Fibroblast of mammary gland (primary cell): ENCODE measurements at regions not wholly inside any gene's neighbourhood (a gene's known extent, or its start where the extent isn't known, plus 50 kb on each side); places are given as distances from the start of the nearest gene placed in this dataset.
"Not testable (repeated sequence)": the region's sequence is repeated elsewhere in the genome, so short reads cannot be mapped to it uniquely, and the experiment has no call there.

Experiments
- DNase-seq: peaks from one replicate; pipeline ENCODE4 v3.0.0-alpha.2; 2010; ENCODE audit warnings: low read depth
- H3K4me3 ChIP-seq: 2 replicates; pipeline ENCODE4 v1.5.1; 2011; ENCODE audit warnings: low read depth, mild to moderate bottlenecking, low read length, moderate library complexity; ENCODE audit not compliant: control insufficient read depth
- TF ChIP-seq, protein P1 (sequence below): conservative IDR thresholded peaks from 2 replicates; pipeline ENCODE4 v1.5.1; 2011; ENCODE audit warnings: low read depth, low read length, inconsistent platforms; ENCODE audit not compliant: control insufficient read depth, insufficient read depth

DNA sequence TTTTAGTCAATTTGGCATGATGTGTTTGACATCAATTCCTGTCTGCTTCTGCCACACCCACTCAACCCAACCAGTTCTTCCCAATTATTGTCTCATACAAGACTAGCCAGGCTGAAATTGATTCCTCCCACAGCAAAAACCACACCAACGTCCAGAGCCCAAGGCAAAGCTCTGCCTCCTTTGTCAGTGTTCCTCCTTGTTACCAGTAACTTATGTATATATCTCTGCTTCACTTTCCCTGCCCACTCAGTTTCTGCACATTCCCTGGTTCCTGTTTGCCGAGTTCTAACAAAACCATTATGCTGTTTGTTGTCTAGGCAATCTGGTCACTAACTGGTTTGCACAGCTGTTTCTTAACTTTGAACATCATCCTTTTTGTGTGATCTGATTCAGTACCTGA lies 547.9 kb upstream of the PTCHD4 start:
- TF ChIP-seq, protein P1, sequence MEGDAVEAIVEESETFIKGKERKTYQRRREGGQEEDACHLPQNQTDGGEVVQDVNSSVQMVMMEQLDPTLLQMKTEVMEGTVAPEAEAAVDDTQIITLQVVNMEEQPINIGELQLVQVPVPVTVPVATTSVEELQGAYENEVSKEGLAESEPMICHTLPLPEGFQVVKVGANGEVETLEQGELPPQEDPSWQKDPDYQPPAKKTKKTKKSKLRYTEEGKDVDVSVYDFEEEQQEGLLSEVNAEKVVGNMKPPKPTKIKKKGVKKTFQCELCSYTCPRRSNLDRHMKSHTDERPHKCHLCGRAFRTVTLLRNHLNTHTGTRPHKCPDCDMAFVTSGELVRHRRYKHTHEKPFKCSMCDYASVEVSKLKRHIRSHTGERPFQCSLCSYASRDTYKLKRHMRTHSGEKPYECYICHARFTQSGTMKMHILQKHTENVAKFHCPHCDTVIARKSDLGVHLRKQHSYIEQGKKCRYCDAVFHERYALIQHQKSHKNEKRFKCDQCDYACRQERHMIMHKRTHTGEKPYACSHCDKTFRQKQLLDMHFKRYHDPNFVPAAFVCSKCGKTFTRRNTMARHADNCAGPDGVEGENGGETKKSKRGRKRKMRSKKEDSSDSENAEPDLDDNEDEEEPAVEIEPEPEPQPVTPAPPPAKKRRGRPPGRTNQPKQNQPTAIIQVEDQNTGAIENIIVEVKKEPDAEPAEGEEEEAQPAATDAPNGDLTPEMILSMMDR, result no peak
- no peak for DNase-seq
- H3K4me3 ChIP-seq, result no peak overlapping the region

DNA sequence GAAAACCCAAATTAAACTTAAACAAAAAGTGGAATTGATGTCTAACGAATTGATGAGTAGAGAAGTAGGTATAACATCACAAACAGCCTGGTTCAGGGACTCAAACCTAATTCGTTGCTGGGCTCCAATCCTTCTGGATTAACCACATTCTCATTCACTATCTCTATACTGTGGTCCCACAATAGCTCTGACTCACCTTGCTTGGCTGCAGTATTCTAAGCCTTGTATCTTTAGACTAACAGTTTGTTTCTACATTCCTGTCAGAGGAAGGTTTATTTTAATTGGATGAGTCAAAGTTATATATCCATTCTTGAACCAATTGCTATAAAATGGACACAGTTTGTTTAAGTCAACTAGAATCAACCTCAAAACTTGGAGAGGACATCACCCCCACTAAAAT lies 530.5 kb upstream of the PTCHD4 start:
- peak; percentile 46 for DNase-seq
- TF ChIP-seq, protein P1, result no peak
- no peak overlapping the region for H3K4me3 ChIP-seq

DNA sequence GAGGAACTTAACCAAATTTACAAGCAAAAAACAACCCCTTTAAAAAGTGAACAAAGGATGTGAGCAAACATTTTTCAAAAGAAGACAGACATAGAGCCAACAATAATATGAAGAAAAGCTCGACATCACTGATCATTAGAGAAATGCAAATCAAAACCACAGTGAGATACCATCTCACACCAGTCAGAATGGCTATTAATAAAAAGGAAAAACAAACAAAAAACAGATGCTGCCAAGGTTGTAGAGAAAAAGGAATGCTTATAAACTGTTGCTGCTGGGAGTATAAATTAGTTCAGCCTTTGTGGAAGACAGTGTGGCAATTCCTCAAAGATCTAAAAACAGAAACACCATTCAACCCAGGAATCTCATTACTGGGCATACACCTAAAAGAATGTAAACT lies 527.8 kb upstream of the PTCHD4 start:
- H3K4me3 ChIP-seq, DNase-seq: not testable (repeated sequence)

DNA sequence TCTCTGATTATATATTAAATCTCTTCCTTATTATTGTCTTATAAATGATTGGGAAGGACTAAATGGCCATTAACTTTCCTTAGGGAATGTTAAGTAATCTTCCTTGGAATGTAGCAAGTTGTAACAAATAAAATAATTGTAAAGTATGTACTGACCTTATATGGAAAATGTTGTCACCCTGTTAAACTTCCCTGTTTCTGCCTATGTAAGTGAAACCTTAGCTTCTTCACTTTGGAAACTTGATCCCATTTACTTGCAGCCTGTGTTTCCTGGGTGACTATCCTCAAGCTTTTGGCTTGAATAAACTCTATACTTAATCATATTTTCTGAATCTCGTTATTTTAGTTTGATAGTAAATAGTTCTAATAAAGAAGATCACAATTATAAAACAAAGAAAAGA lies 519.5 kb upstream of the PTCHD4 start:
- TF ChIP-seq, protein P1, result no peak
- no peak overlapping the region for H3K4me3 ChIP-seq
- no peak for DNase-seq

DNA sequence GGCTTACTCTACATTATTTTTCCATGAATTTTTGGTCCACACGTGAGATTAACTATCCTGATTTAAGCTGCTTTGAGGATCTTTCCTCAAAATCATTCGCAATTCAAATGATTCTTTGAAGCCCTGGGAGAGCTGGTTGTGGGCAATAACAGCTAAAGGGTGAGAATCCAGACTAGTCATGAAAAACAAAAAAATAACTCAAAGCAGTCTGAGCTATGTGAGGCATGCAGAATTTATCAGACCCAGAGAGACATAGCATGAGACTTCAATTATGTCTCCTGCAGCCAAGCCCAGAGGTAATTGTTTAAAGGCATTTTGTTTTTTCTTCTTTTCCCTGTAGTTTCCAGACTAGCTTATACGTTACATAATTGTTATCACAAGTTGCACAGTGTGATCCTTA lies 517.3 kb upstream of the PTCHD4 start:
- TF ChIP-seq, protein P1, result no peak
- DNase-seq, result no peak
- no peak overlapping the region for H3K4me3 ChIP-seq

DNA sequence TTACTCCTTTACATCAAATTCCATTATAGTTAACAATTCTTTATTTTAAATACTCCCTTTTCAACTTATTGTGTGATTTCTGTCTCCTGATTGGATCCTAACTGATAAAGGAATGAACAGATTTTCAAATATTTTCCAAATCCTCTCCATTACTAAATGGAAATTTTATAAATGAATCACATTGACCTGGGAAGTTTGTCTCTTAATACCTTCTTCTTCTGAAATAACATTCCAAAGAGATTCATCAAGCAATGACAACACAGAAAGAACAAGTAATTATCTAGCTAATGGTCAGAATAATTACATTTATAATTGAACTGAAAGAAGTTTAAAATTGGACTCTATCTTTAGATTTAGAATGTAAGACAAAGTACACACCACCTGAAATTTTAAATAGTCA lies 515.4 kb upstream of the PTCHD4 start:
- TF ChIP-seq, protein P1, result no peak
- no peak for DNase-seq

DNA sequence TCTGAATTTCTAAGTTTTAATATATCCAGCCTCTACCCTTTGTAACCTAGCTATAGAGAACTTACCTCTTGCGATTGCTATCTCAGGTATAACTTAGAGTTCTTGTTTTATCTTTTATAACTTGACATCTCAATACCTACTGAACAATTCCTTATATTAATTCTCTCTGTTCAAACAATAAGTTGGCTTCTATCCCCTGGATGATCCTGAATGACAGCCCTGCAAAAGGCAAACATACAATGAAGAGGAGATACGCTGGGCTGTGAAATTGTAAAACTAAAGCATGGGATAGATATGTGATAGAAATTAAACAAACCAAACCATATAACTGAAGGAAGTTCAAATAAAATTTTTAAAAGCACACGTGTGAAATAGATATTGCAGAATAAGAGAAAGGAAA lies 513.6 kb upstream of the PTCHD4 start:
- no peak for DNase-seq
- TF ChIP-seq, protein P1, result no peak
- no peak overlapping the region for H3K4me3 ChIP-seq

More for the DNA sequence above, 515.4 kb upstream of the PTCHD4 start:
- no peak overlapping the region for H3K4me3 ChIP-seq

DNA sequence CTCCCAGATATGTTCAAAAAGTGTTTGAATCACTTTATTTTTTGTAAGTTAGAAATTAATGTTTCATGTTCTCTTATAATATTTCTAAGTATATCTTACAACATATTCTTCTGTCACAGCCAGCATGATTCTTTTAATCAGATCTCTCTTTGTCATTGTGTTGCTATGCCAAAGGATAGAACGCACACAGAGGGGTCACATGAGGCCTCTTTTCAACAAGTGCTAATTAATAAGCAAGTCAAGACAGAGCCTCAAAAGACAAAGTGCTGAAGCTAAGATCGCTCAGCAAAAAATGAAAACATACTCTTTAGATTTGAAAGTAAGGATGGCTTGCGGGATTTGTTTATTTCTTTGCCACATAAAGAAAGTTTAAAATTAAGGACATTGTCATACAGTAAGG lies 508.8 kb upstream of the PTCHD4 start:
- H3K4me3 ChIP-seq, result no peak overlapping the region
- DNase-seq, result no peak
- TF ChIP-seq, protein P1, result no peak
